AG09309 (cell line): ENCODE measurements at regions not wholly inside any gene's neighbourhood (a gene's known extent, or its start where the extent isn't known, plus 50 kb on each side); places are given as distances from the start of the nearest gene placed in this dataset.

Source experiments
- DNase-seq: peaks from one replicate; pipeline ENCODE4 v3.0.0-alpha.2; 2010; ENCODE audit warnings: low read depth
- H3K4me3 ChIP-seq: 2 replicates; pipeline ENCODE4 v1.5.1; 2011; ENCODE audit warnings: mild to moderate bottlenecking, low read depth, low read length, moderate library complexity; ENCODE audit not compliant: control insufficient read depth
- TF ChIP-seq, protein P1 (sequence below): IDR thresholded peaks from 2 replicates; pipeline ENCODE4 v1.5.1; 2011; ENCODE audit warnings: mild to moderate bottlenecking, low read depth, low read length, inconsistent platforms; ENCODE audit not compliant: insufficient read depth, control insufficient read depth; ENCODE audit errors: missing control alignments

- H3K4me3 ChIP-seq = no peak overlapping the region
- no peak for DNase-seq
- TF ChIP-seq, protein P1, sequence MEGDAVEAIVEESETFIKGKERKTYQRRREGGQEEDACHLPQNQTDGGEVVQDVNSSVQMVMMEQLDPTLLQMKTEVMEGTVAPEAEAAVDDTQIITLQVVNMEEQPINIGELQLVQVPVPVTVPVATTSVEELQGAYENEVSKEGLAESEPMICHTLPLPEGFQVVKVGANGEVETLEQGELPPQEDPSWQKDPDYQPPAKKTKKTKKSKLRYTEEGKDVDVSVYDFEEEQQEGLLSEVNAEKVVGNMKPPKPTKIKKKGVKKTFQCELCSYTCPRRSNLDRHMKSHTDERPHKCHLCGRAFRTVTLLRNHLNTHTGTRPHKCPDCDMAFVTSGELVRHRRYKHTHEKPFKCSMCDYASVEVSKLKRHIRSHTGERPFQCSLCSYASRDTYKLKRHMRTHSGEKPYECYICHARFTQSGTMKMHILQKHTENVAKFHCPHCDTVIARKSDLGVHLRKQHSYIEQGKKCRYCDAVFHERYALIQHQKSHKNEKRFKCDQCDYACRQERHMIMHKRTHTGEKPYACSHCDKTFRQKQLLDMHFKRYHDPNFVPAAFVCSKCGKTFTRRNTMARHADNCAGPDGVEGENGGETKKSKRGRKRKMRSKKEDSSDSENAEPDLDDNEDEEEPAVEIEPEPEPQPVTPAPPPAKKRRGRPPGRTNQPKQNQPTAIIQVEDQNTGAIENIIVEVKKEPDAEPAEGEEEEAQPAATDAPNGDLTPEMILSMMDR = no peak
Measured at GRCh38 chr4:37502070-37502469, 184.1 kb downstream of the RELL1 start.
